Lower lobe of right lung (tissue), 2 donors: ENCODE measurements at regions not wholly inside any gene's neighbourhood (a gene's known extent, or its start where the extent isn't known, plus 50 kb on each side); places are given as distances from the start of the nearest gene placed in this dataset.

Experiments
- ATAC-seq, 2 donors: fragments of 200-7000 bp; cut with Tn5 transposase; one replicate each; pipeline ENCODE4 v1.9.1; 2020 to 2022; ENCODE audit warnings: mild to moderate bottlenecking in 2 of 2, moderate library complexity in 2 of 2
- DNase-seq: peaks from one replicate; pipeline ENCODE4 v3.0.0-alpha.2; 2020
- H3K27ac ChIP-seq: fragments of 200-600 bp; one replicate; pipeline ENCODE4 v1.8.0; 2022
- H3K27me3 ChIP-seq: fragments of 200-600 bp; one replicate; pipeline ENCODE4 v1.8.0; 2022; ENCODE audit warnings: low read depth
- H3K36me3 ChIP-seq: fragments of 200-600 bp; one replicate; pipeline ENCODE4 v1.8.0; 2022; ENCODE audit warnings: mild to moderate bottlenecking
- H3K4me1 ChIP-seq: fragments of 200-600 bp; one replicate; pipeline ENCODE4 v1.8.0; 2022
- H3K4me3 ChIP-seq: fragments of 200-600 bp; one replicate; pipeline ENCODE4 v1.8.0; 2022; ENCODE audit warnings: mild to moderate bottlenecking
- H3K9me3 ChIP-seq: fragments of 200-600 bp; one replicate; pipeline ENCODE4 v1.8.0; 2022
- CTCF ChIP-seq: fragments of 200-600 bp; IDR thresholded peaks from one replicate; pipeline ENCODE4 v1.8.0; 2022; ENCODE audit warnings: antibody characterized with exemption, mild to moderate bottlenecking
- intact Hi-C: fragments of 100-400 bp; cut with DNase I; formaldehyde crosslinking; loops from one replicate; pipeline ENCODE4 v1.11.0; 2022
- donor health status: DM: no; HTN: yes; CAD: no; lungs with severe emphysema.

GRCh38 chr14:94676495-94677185 lies 64.4 kb downstream of the SERPINA3 start:
- no peak for DNase-seq
- Histone ChIP-seq H3K36me3 (no peaks in the 10 kb centered on the region), H3K27me3 (no peaks in the 10 kb centered on the region), H3K4me3 (no peak overlapping the region), H3K9me3 (no peaks in the 10 kb centered on the region), H3K4me1 (no peaks in the 10 kb centered on the region), H3K27ac (no peak overlapping the region)
- intact Hi-C loops = no loop called here
- no peak for ATAC-seq
- TF ChIP-seq CTCF = no peak

- H3K27ac ChIP-seq = no peak overlapping the region
- no peaks in the 10 kb centered on the region for H3K9me3 ChIP-seq
- no peak overlapping the region for H3K4me3 ChIP-seq
- H3K27me3 ChIP-seq = peaks cover 2% of the 10 kb centered on the region
- no peak for DNase-seq
- TF ChIP-seq CTCF = no peak
- H3K4me1 ChIP-seq = no peaks in the 10 kb centered on the region
- intact Hi-C loops = no loop called here
- H3K36me3 ChIP-seq = no peaks in the 10 kb centered on the region
- no peak for ATAC-seq
These were observed 62.8 kb downstream of the SERPINA3 start for GRCh38 chr14:94675036-94675435.

- DNase-seq = no peak
- no peaks in the 10 kb centered on the region for H3K9me3 ChIP-seq
- H3K27ac ChIP-seq = no peak overlapping the region
- no peak for ATAC-seq
- H3K4me1 ChIP-seq = no peaks in the 10 kb centered on the region
- no peak overlapping the region for H3K4me3 ChIP-seq
- H3K27me3 ChIP-seq = peaks cover 4% of the 10 kb centered on the region
- intact Hi-C loops = no loop called here
- no peak for TF ChIP-seq CTCF
- no peaks in the 10 kb centered on the region for H3K36me3 ChIP-seq
These were observed 61.6 kb downstream of the SERPINA3 start for GRCh38 chr14:94673781-94674231.
